ENCODE measurements at regions not wholly inside any gene's neighbourhood (a gene's known extent, or its start where the extent isn't known, plus 50 kb on each side); places are given as distances from the start of the nearest gene placed in this dataset.

GRCh38 chr12:124490584-124491305, 76.7 kb downstream of the NCOR2 start:
- TF ChIP-seq, protein P1, sequence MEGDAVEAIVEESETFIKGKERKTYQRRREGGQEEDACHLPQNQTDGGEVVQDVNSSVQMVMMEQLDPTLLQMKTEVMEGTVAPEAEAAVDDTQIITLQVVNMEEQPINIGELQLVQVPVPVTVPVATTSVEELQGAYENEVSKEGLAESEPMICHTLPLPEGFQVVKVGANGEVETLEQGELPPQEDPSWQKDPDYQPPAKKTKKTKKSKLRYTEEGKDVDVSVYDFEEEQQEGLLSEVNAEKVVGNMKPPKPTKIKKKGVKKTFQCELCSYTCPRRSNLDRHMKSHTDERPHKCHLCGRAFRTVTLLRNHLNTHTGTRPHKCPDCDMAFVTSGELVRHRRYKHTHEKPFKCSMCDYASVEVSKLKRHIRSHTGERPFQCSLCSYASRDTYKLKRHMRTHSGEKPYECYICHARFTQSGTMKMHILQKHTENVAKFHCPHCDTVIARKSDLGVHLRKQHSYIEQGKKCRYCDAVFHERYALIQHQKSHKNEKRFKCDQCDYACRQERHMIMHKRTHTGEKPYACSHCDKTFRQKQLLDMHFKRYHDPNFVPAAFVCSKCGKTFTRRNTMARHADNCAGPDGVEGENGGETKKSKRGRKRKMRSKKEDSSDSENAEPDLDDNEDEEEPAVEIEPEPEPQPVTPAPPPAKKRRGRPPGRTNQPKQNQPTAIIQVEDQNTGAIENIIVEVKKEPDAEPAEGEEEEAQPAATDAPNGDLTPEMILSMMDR (IDR thresholded peaks at IDR 0.05), result no peak
- no peak for TF ChIP-seq POLR2A (IDR thresholded peaks at IDR 0.05)
